ENCODE measurements at regions not wholly inside any gene's neighbourhood (a gene's known extent, or its start where the extent isn't known, plus 50 kb on each side); places are given as distances from the start of the nearest gene placed in this dataset.

GRCh38 chr20:57883761-57884160 lies 173.9 kb upstream of the PMEPA1 start:
- CTCF ChIA-PET = no interaction called here
- Histone ChIP-seq H2BK15ac (ENCODE audit: low read depth, low read length) (no peak overlapping the region), H2AK9ac (replicated peaks; ENCODE audit: low read depth, low read length, poor library complexity) (no peak overlapping the region), H3K27ac (ENCODE audit: insufficient read depth, low read length) (no peak overlapping the region), H3K4ac (ENCODE audit: low read depth, low read length) (no peak overlapping the region), H3K4me1 (ENCODE audit: control insufficient read depth, insufficient read depth, low read length) (no peaks in the 10 kb centered on the region), H3K4me2 (ENCODE audit: low read depth, low read length) (no peak overlapping the region), H3K9ac (ENCODE audit: low read depth, low read length) (no peak overlapping the region), H4K20me1 (ENCODE audit: insufficient read depth, low read length) (no peaks in the 10 kb centered on the region), H3K14ac (replicated peaks; ENCODE audit: low read depth, low read length) (no peak overlapping the region), H2BK5ac (ENCODE audit: low read depth, low read length, poor library complexity, severe bottlenecking) (no peak overlapping the region), H3K9me3 (ENCODE audit: control insufficient read depth, insufficient read depth, low read length) (no peaks in the 10 kb centered on the region), H3K27me3 (ENCODE audit: control insufficient read depth, insufficient read depth, low read length) (peaks cover 25% of the 10 kb centered on the region), H3K9me1 (ENCODE audit: insufficient read depth, low read length) (no peaks in the 10 kb centered on the region), H3K18ac (ENCODE audit: low read depth, low read length) (no peak overlapping the region), H4K5ac (ENCODE audit: low read depth, low read length) (no peak overlapping the region), H2AK5ac (ENCODE audit: low read depth, low read length) (no peak overlapping the region), H2AFZ (replicated peaks; ENCODE audit: low read length, poor library complexity) (no peak overlapping the region), H4K91ac (ENCODE audit: insufficient read depth, low read depth, low read length) (no peak overlapping the region), H3K4me3 (ENCODE audit: insufficient read depth, low read depth, low read length) (no peak overlapping the region), H3K23ac (ENCODE audit: low read depth, low read length) (no peak overlapping the region), H3K79me1 (ENCODE audit: low read depth in 1 of 2, low read length in 2 of 2) (no peaks in the 10 kb centered on the region), H3K56ac (ENCODE audit: extremely low read depth, insufficient read depth, low read length) (no peak overlapping the region), H2BK20ac (ENCODE audit: low read depth, low read length) (no peak overlapping the region), H2BK120ac (ENCODE audit: low read depth, low read length) (no peak overlapping the region), H4K8ac (ENCODE audit: low read depth in 2 of 2, low read length in 2 of 2) (no peak overlapping the region), H3K36me3 (ENCODE audit: control insufficient read depth, insufficient read depth, low read length) (no peaks in the 10 kb centered on the region)
- ATAC-seq (ENCODE audit: low read depth) (no peak), DNase-seq (no peak)
- no TSS peak for BruUV-seq (replicated peaks)
- in situ Hi-C loops (cut with MboI; ENCODE audit: low sequenced_read_pairs) (no loop called here), dilution Hi-C loops (cut with HindIII; ENCODE audit: low sequenced_read_pairs, unreplicated experiment) (no loop called here), intact Hi-C loops (cut with micrococcal nuclease) (no loop called here)
- POLR2A ChIA-PET (ENCODE audit: unreplicated experiment) = no interaction called here
- TF ChIP-seq CHD1 (IDR thresholded peaks at IDR 0.05; ENCODE audit: low read depth, low read length) = no peak
- TF ChIP-seq CTCF (conservative IDR thresholded peaks at IDR 0.05; ENCODE audit: low read depth, low read length) = no peak
- no peak for TF ChIP-seq MXI1 (IDR thresholded peaks at IDR 0.05; ENCODE audit: borderline replicate concordance, low read depth, low read length)
- no peak for TF ChIP-seq MAFK (IDR thresholded peaks at IDR 0.05; ENCODE audit: low read depth, low read length)
- TF ChIP-seq FOS (IDR thresholded peaks at IDR 0.05; ENCODE audit: low read depth, low read length) = no peak
- TF ChIP-seq NFE2L2 (IDR thresholded peaks at IDR 0.05; ENCODE audit: low read depth, low read length) = no peak
- TF ChIP-seq BHLHE40 (IDR thresholded peaks at IDR 0.05; ENCODE audit: low read depth, low read length) = no peak
- TF ChIP-seq RFX5 (IDR thresholded peaks at IDR 0.05; ENCODE audit: low read depth, low read length) = no peak
- no peak for TF ChIP-seq RAD21 (IDR thresholded peaks at IDR 0.05; ENCODE audit: low read length)
- TF ChIP-seq MAZ (IDR thresholded peaks at IDR 0.05; ENCODE audit: borderline replicate concordance, low read depth, low read length) = no peak
- WGBS, 2 experiments (ENCODE audit: extremely low coverage in 2 of 2, insufficient read length in 1 of 2) = no CpG with 5 or more reads among the region's 5 CpGs

All from IMR-90 (cell line).